GM18508 (cell line): ENCODE measurements at regions not wholly inside any gene's neighbourhood (a gene's known extent, or its start where the extent isn't known, plus 50 kb on each side); places are given as distances from the start of the nearest gene placed in this dataset.
"Not testable (repeated sequence)": the region's sequence is repeated elsewhere in the genome, so short reads cannot be mapped to it uniquely, and the experiment has no call there.

ENCODE experiments used
- ATAC-seq: cut with Tn5 transposase; IDR thresholded peaks from one replicate; pipeline ENCODE4 v1.9.1; 2021; ENCODE audit warnings: moderate number of reproducible peaks; ENCODE audit not compliant: insufficient read depth, unreplicated experiment

DNA sequence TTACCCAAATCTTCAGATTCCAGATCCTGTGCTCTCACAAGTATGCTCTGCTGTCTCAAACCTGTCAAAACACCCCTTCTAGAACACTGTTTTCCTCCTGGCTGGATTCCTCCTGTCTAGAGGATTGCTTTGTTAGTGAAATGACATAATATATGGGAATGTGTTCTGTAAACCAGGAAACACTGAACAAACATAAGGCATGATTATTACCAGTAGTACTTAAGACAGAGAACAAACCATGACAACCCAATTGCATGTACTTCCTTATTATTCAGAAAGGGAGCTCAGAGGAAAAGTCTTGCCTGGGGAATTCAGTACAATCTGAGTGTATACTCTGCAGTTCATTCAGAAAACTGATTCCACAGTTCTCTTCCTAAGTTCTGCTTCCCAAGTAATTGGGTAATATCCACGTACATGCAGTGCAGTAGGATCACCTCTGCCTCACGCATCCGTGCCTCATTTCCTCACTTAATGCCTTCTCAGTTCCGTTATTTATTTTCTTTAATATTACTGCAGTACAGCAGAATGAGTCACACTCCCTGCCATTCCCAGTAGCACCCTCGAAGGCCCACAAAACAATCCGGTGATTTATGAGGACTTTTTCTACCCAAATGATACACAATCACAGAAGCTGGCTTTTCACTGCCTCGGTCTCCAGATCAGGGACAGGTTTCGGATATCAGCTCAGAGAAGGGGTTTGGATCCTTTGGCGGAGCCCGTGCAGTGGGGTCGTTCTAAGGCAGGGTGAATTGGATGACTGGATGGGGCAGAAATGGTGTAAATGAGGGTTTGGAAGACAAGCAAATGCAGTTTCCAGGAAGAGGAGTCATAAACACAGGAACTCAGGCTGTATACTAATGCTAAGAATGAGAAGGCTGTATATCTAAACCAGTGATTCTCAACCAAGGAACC lies 896.9 kb downstream of the KCNA4 start:
- no peak for ATAC-seq

DNA sequence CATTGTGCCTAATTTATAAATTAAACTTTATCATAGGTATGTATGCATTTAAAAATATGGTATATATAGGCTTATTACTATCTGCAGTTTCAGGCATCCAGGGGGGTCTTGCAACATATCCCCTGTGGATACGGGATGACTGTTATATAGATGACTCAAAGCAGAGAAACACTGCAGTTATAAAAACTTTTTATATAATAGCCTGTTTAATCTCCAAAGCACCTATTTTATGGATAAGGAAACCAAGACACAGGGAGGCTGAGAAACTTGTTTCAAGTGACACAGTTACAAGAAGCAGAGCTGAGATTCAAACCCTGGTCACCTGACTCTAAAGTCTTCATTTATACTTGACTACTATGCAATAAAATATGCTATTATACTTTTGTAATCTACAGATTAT lies 897.7 kb downstream of the KCNA4 start:
- ATAC-seq: no peak

DNA sequence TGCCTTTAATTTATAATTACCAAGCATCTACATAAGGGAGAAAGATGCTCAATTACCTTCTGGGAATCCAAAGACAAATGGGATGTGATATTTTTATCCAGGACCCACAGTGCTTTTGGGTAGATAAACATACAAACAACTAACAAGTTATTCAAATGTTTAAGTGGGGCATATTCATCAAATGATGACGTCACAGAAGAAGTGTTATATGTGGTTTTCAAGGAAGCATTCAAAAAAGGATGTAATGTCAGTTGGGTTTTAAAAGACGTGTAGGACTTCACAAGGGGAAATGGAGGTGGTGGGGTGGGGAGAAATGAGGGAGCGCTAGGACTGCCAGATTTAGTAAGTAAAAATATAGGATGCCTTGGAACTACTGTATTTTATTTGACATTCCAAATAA lies 915.9 kb downstream of the KCNA4 start:
- no peak for ATAC-seq

DNA sequence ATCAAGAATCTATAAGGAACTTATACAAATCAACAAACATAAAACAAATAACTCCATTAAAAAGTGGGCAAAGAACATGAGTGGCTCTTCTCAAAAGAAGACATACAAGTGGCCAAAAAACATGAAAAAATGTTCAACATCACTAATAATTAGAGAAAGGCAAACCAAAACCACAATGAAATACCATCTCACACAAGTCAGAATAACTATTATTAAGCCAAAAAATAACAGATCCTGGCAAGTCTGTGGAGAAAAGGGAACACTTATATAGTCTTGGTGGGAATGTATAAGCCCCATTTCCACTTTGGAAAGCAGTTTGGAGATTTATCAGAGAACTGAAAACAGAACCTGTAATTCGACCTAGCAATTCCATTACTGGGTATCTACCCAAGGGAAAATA lies 921.0 kb downstream of the KCNA4 start:
- no peak for ATAC-seq

DNA sequence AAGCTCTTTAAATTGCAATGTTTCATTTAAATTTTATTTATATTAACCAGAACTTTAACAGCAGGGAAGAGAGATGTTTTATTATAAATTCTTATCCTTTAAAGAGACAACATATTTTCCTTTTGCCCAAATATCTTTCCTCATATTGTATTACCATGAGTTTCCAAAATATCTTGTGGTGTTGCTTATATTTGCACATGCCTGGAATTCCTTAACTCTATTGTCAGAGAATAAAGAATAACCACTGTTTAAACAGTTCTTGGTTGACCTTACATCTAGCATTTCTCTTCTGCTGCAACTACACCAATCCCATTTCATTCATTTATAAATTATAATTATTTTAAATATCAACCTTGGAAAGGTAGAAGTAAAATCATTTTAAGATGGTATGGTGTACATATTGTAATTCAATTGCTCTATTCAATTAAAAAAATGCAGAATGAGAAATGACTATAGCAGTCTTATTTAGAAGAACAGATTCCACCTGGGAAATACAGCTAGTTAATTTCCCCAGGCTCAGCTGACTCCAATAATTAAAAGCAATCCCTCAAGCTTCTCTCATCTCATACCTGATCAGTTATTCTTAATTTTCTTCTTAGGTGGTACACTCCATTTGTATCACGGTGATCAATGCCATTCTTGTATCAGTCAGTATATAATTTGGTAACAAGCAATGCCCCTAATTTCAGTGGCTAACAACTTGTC lies 923.3 kb downstream of the KCNA4 start:
- ATAC-seq: no peak

DNA sequence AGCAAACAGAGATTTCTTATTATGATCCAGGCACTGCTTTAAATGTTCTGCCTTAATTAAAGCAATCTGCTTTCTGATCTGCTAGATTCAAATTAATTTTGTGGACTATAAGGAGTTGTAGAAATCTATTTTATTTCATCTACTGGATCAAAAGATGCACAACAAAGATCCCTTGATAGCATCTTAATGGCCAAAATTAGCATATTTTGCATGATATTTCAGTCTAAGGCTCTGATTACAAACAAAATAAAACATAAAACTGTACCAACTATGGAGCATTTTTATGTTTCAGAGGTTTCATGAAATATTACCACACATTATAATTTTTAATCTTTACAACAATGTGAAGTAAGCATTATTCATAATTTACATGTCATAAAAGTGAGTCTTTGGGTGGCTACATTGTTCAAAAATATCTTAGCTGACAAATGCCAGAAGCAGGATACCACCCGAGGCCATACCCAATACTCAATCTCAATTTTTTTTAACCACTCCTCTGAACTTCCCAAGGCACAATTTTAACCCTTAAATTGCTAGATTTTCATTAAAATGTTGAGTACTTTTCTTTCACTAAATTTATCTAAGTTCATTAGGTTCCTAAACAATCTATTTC lies 929.5 kb downstream of the KCNA4 start:
- ATAC-seq: no peak

DNA sequence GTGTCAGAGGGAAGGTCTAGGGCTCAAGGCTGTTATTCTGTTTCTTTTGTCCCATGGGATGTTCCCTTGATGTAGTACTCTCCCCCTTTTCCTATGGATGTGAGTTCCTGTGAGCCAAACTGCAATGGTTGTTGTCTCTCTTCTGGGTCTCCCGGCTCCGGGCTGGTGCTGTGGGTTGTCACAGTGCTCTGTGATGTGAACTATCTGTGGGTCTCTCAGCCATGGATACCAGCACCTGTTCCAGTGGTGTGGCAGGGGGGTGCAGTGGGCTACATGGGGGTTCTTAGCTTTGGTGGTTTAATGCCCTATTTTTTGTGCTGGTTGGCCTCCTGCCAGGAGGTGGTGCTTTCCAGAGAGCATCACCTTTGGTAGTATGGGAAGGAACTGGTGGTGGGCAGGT lies 941.1 kb downstream of the KCNA4 start:
- ATAC-seq: no peak

DNA sequence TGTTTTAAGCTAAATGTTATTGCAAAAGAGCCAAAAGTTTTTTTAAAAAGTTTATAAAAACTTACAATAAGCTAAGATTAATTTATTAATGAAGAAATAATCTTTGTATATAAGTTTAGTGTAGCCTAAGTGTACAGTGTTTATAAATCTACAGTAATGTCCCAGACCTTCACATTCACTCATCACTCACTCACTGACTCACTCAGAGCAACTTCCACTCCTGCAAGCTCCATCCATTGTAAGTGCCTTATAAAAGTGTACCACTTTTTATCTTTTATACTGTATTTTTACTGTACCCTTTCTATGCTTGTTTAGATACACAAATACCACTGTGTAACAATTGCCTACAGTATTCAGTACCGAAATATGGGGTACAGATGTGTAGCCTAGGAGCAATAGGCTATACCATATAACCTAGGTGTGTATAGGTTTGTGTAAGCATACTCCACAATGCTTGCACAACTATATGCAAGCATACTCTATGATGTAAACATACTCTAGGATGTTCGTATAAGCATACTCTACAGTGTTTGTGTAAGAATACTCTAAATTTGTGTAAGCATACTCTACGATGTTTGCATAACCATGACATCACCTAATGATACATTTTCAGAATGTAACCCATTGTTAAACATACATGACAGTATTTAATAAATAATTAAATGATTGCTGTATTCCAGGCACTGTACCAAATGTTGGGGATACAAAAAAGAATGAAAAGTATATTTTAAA lies 953.0 kb downstream of the KCNA4 start:
- ATAC-seq: no peak

DNA sequence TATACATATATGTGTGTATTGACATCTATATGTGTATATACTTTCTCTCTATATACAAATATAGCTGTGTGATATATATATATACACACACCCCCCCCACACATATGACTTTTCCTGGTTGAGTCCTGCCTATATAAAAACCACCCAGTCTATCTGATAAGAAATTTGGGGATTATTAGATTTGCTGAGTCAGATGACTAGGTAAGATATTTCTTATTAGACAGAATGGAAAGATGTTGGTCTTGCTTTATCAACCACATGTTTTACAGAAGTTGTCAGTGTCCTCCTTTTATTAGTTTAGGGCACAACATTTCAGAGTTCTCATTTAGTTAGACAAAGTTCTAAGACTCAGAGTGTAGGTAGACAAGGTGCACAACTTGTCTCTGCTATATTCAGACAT lies 953.3 kb downstream of the METTL15 start:
- no peak for ATAC-seq

DNA sequence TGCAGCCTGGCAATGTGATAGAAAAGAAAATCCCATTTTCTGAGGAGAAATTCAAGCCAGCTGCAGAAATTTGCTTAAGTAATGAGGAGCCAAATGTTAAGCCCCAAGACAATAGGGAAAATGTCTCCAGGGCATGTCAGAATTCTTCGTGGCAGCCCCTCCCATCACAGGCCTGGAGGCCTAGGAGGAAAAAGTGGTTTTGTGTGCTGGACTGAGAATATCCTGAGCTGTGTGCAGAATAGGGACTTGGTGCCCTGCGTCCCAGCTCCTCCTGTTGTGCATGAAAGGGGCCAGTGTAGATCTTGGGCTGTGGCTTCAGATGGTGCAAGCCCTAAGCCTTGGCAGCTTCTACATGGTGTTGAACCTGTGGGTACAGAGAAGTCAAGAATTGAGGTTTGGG lies 948.3 kb downstream of the METTL15 start:
- ATAC-seq: not testable (repeated sequence)

DNA sequence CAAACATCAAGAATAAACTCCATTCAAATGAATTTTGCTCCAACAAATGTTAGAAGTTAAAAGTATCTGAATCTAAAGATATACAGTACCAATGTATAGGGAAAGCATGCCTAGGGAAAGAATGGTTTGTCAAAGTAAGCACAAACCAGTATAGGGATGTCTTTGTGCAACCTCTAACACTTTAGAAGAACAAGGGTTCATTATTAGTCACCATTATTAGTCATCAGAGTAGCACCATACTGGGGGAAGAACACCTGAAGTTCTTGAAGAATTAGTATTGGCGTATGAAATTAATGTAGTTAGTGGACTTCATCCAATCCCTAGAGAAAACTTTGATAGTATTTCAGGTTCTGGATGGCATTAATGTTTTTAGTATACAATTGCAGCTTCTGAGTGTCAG lies 943.7 kb downstream of the METTL15 start:
- no peak for ATAC-seq

DNA sequence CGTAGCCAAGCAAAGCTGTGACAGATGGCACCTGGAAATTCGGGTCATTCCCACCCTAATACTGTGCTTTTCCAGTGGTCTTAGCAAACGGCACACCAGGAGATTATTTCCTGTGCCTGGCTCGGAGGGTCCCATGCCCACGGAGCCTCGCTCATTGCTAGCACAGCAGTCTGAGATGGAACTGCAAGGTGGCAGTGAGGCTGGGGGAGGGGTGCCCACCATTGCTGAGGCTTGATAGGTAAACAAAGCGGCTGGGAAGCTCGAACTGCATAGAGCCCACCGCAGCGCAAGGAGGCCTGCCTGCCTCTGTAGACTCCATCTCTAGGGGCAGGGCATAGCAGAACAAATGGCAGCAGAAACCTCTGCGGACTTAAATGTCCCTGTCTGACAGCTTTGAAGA lies 942.8 kb downstream of the METTL15 start:
- not testable (repeated sequence) for ATAC-seq

DNA sequence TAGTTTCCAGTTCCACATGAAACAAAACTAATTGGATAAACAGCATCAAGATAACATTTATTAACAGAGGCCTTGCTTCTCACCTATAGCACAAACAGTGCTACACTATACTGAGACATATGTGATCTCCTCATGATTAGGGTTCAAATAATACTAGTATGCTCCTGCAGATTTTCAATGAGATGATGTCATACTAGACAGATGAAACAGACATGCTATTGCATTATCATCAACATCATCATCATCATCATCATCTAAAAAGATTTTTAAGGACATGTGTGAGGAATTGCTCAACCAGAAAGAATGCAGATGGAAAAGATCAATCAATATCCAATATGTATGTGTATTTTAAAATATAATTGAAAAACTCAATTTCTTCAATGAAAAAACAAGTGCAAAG lies 932.3 kb downstream of the METTL15 start:
- no peak for ATAC-seq

DNA sequence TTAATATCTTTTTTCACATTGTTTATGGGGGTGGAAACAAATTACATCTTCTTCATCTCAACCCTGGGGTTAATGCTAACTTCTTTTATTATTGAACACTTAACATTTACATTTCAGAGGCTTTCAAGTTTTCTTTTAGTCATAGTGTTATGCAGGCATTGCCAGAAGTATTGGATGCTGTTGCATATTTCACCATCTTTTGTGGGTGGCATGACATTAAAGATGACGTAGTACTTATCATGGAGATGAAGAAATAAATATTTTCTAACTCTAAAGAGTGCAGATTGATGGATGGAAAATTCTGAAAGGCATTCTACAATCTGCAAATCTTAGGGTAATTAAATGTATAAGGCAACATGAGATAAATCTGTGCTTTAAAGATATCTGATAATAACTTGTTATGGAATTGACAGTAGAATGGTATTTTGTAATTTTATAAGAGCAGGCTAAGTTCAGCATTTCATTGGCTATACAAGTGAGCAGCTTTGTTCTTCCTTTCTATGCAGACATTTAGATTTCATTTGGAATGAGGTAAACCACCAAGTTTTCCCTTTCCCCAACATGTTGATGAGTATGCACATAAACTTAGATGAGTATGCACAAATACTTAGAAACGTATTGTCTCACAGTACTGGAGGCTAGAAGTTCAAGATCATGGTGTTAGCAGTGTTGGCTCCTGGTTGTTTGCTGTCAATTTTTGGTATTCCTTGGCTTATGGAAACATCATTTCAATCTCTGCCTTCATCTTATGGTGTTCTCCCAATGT lies 924.4 kb downstream of the METTL15 start:
- ATAC-seq: no peak

DNA sequence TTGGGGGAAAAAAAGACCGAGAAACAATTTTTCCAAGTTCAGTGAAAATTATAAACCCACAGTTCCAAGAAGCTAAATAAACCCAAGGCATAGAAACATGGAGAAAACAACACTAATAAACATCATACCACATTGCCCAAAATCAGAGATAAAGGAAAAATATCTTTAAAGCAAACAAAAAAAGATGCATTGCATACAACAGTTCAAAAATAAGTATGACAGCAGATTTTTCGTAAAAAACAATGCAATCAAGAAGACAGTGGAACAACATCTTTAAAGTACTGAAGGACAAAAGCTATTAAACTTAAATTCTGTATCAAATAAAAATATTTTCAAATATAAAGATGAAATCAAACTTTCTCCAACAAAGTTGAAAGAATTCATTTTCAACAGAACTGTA lies 921.3 kb downstream of the METTL15 start:
- no peak for ATAC-seq

DNA sequence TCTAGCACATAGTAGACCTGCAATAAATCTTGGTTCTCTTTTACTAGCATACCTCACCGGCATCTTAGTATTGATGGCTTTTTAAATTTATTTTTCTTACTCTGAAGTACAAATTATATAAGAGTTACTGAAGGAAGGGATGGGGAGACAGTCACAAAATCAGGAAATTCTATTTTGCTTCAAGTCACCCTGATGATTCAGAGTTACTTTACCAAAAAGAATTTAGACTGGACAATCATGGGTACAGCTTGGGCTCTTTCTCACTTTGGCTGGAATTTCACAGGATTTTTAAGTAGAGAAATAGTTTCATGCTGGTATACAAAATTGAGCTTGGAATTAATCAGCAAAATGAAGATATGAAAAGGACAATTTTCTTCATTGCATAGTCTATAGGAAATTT lies 919.2 kb downstream of the METTL15 start:
- no peak for ATAC-seq

DNA sequence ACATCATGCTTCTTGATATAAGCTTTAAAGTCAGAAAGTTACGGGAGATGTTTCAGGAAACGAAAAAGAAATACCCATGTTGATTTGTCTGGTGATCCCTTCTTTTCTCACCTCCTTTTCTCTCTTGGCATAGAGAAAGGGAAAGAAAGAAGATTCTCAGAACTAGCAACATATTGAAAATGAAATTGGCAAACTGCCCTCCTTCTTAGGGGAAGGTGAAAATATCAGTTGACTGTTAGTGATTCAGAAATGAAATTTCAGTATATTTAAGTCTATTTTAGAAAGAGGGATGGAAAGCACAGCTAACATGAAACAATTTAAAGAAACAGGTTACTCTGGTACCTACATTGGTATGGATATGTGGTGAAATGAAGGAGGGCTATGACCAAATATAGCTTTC lies 918.1 kb downstream of the METTL15 start:
- no peak for ATAC-seq

DNA sequence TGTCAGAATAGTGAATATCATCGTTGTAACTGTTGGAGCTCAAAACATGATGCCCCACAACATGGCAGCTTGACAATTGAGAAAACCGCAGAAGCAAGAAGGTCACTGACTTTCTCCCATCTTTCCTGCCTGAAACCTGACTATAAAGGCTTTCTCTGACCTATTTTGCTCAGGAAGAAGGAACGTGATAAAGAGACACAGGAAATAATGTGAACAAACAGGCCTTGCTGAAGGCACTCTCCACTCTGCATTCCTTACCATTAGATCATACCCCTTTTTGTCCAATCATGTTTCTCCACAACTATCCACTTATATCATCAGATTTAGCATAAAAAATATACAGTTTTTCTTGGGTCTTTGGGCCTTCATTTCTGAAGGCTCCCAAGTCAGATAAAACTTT lies 916.8 kb downstream of the METTL15 start:
- ATAC-seq: no peak

DNA sequence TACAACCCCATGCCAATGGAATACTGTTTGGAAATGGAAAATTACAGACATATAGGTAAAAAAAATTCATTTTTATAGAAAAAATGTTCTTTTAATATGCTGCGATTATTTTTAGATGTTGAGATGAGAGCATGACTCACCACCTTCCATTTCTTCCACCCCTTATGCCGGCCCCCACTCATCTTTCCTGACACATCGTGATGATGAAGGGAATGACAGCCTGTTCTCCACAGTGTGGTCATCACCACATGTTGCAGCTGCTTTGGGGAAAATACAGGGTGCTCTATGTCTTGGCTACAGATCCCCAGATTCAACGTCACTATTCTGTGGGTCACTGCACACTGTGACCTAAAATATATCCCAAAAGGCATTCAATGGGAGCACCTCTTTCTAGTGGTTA lies 916.2 kb downstream of the METTL15 start:
- ATAC-seq: no peak

DNA sequence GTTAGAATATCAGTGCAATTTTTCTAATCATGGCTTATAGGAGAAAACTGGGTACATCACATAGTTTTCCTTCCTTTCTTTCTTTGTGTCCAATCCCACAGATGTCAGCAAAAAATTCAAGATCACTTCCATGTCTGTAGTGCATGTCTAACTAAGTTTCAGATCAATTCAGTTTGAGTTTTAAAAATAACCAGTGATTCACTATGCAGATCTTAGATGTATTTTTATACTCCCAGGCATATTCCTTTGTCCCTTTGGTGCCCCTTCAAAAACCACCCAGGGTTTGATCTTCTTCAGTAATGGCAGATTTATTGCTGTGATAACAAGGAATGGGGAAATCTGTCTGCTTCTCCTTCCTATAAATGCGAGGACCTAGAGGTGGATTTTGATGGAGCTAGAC lies 915.6 kb downstream of the METTL15 start:
- no peak for ATAC-seq
